ENCODE measurements at regions not wholly inside any gene's neighbourhood (a gene's known extent, or its start where the extent isn't known, plus 50 kb on each side); places are given as distances from the start of the nearest gene placed in this dataset.

GRCh38 chr6:22668307-22668706, 98.9 kb downstream of the HDGFL1 start:
- Mint-ChIP-seq H3K36me3 (ENCODE audit: insufficient read depth in 1 of 3, low read depth in 3 of 3) (no peaks in the 10 kb centered on the region), H3K9me3 (no peaks in the 10 kb centered on the region), H3K4me3 (no peak overlapping the region), H3K27me3 (ENCODE audit: low read depth) (no peaks in the 10 kb centered on the region), H3K4me1 (no peaks in the 10 kb centered on the region), H3K27ac (no peak overlapping the region)
- no peaks in the 10 kb centered on the region for H3K79me2 ChIP-seq (ENCODE audit: insufficient read depth, low read length)
- no peak overlapping the region for H3T11ph ChIP-seq (ENCODE audit: low read length)
- no peaks in the 10 kb centered on the region for H3K4me1 ChIP-seq (ENCODE audit: insufficient read depth, low read length)
- H4K5ac ChIP-seq (ENCODE audit: insufficient read length, low read depth, low read length), result no peak overlapping the region
- no CpG with 5 or more reads among the region's 3 CpGs for WGBS (ENCODE audit: extremely low coverage, insufficient read length, low lambda C conversion rate)
- no peak overlapping the region for H2BK12ac ChIP-seq (ENCODE audit: insufficient read length, low read depth, low read length)
- no peaks in the 10 kb centered on the region for H3K27me3 ChIP-seq (ENCODE audit: insufficient read depth, low read length)
- no peak overlapping the region for H4K8ac ChIP-seq (replicated peaks; ENCODE audit: insufficient read length, low read depth, low read length)
- no peak overlapping the region for H2BK20ac ChIP-seq (ENCODE audit: low read depth, low read length, poor library complexity, severe bottlenecking)
- no peak overlapping the region for H3K27ac ChIP-seq (ENCODE audit: insufficient read length, low read depth, low read length)
- H3K23me2 ChIP-seq (ENCODE audit: insufficient read length, low read depth, low read length, poor library complexity, severe bottlenecking), result no peaks in the 10 kb centered on the region
- no peak overlapping the region for H4K91ac ChIP-seq (ENCODE audit: insufficient read length, low read depth, low read length)
- H3K9ac ChIP-seq (ENCODE audit: extremely low read depth, insufficient read length, low read length), result no peak overlapping the region
- no peak overlapping the region for H3K14ac ChIP-seq (ENCODE audit: insufficient read depth, low read length)
- no peak overlapping the region for H2AK5ac ChIP-seq (ENCODE audit: insufficient read length, low read length)
- no peak overlapping the region for H2BK120ac ChIP-seq (ENCODE audit: low read depth, low read length, poor library complexity, severe bottlenecking)
- H3K9me3 ChIP-seq (ENCODE audit: control insufficient read depth, low read depth, low read length), result no peaks in the 10 kb centered on the region
- no peak for TF ChIP-seq CTCF (conservative IDR thresholded peaks at IDR 0.05)
- H2AFZ ChIP-seq (ENCODE audit: low read length), result no peak overlapping the region
- no peak overlapping the region for H3K23ac ChIP-seq (ENCODE audit: insufficient read length, low read depth, low read length)
- no peak overlapping the region for H2BK5ac ChIP-seq (ENCODE audit: insufficient read length, low read length)
- H3K4ac ChIP-seq (ENCODE audit: low read depth, low read length), result no peak overlapping the region
- no peak overlapping the region for H3K4me2 ChIP-seq (ENCODE audit: insufficient read depth, insufficient read length, low read length)
- no peaks in the 10 kb centered on the region for H3K79me1 ChIP-seq (ENCODE audit: insufficient read depth, low read depth, low read length, poor library complexity, severe bottlenecking)
- H3K56ac ChIP-seq (ENCODE audit: insufficient read length, low read depth, low read length), result no peak overlapping the region
- no peak overlapping the region for H3K18ac ChIP-seq (ENCODE audit: insufficient read length, low read depth, low read length)
- no peak overlapping the region for H2BK15ac ChIP-seq (ENCODE audit: low read depth, low read length)
- no peak for DNase-seq
- H4K20me1 ChIP-seq (ENCODE audit: control insufficient read depth, insufficient read depth, insufficient read length), result no peaks in the 10 kb centered on the region
